ENCODE measurements at regions not wholly inside any gene's neighbourhood (a gene's known extent, or its start where the extent isn't known, plus 50 kb on each side); places are given as distances from the start of the nearest gene placed in this dataset.
A peak's percentile ranks its signal among the peaks of the same experiment; 100 is the strongest.

- Histone ChIP-seq H3K79me1 (replicated peaks; ENCODE audit: low read length, poor library complexity, severe bottlenecking) (no peaks in the 10 kb centered on the region), H3K4me1 (ENCODE audit: control insufficient read depth, insufficient read depth, low read depth, low read length) (no peaks in the 10 kb centered on the region), H3K4me2 (ENCODE audit: low read length, poor library complexity, severe bottlenecking) (no peak overlapping the region), H3K4ac (ENCODE audit: low read depth in 1 of 2, low read length in 2 of 2) (no peak overlapping the region), H3K9ac (ENCODE audit: low read length) (no peak overlapping the region), H3K27me3 (ENCODE audit: control insufficient read depth in 1 of 2, insufficient read depth in 1 of 2, low read length in 2 of 2) (peaks cover 0 to 8% of the 10 kb centered on the region in 2 experiments), H4K8ac (ENCODE audit: low read length) (no peak overlapping the region), H2BK120ac (ENCODE audit: low read depth, low read length) (no peak overlapping the region), H2BK12ac (ENCODE audit: low read length in 2 of 2) (no peak overlapping the region), H3K4me3 (ENCODE audit: insufficient read depth in 1 of 2, low read depth in 1 of 2, low read length in 2 of 2) (no peak overlapping the region), H2BK15ac (ENCODE audit: low read depth, poor library complexity, severe bottlenecking) (no peak overlapping the region), H2AFZ (ENCODE audit: low read depth, low read length) (no peak overlapping the region), H3K14ac (ENCODE audit: low read length in 2 of 2) (no peak overlapping the region), H3K27ac (ENCODE audit: low read length, poor library complexity, severe bottlenecking) (no peak overlapping the region), H3K9me3 (ENCODE audit: control insufficient read depth, low read length) (no peaks in the 10 kb centered on the region), H3K18ac (ENCODE audit: low read depth in 1 of 2, low read length in 2 of 2) (no peak overlapping the region), H2BK5ac (ENCODE audit: low read depth, low read length, poor library complexity, severe bottlenecking) (no peak overlapping the region), H4K91ac (ENCODE audit: low read length) (no peak overlapping the region), H3K36me3 (ENCODE audit: control insufficient read depth in 1 of 2, insufficient read depth in 2 of 2, low read depth in 1 of 2, low read length in 2 of 2) (no peaks in the 10 kb centered on the region), H2AK5ac (ENCODE audit: low read length, severe bottlenecking) (no peak overlapping the region), H3K23ac (ENCODE audit: low read length in 2 of 2) (no peak overlapping the region)
- DNase-seq, result peak; percentile 23
- WGBS, result 8% methylated on average over 2 of the region's 2 CpGs
These were observed 69.1 kb upstream of the EOLA2 start for GRCh38 chrX:150007356-150007755.

GRCh38 chrX:150012647-150013381, 74.5 kb upstream of the EOLA2 start:
- H3K14ac ChIP-seq (ENCODE audit: low read length in 2 of 2), result no peak overlapping the region
- no peak for DNase-seq
- no peak overlapping the region for H3K4me3 ChIP-seq (ENCODE audit: insufficient read depth in 1 of 2, low read depth in 1 of 2, low read length in 2 of 2)
- no peak overlapping the region for H2BK12ac ChIP-seq (ENCODE audit: low read length in 2 of 2)
- H2BK15ac ChIP-seq (ENCODE audit: low read depth, poor library complexity, severe bottlenecking), result no peak overlapping the region
- no peak overlapping the region for H3K27ac ChIP-seq (ENCODE audit: low read length, poor library complexity, severe bottlenecking)
- no peaks in the 10 kb centered on the region for H3K4me1 ChIP-seq (ENCODE audit: control insufficient read depth, insufficient read depth, low read depth, low read length)
- H2AK5ac ChIP-seq (ENCODE audit: low read length, severe bottlenecking), result no peak overlapping the region
- H4K8ac ChIP-seq (ENCODE audit: low read length), result no peak overlapping the region
- no peak overlapping the region for H3K4ac ChIP-seq (ENCODE audit: low read depth in 1 of 2, low read length in 2 of 2)
- H3K27me3 ChIP-seq (ENCODE audit: control insufficient read depth in 1 of 2, insufficient read depth in 1 of 2, low read length in 2 of 2), result peaks cover 0 to 8% of the 10 kb centered on the region in 2 experiments
- H3K9ac ChIP-seq (ENCODE audit: low read length), result no peak overlapping the region
- peak overlapping the region; percentile 51 for H2AFZ ChIP-seq (ENCODE audit: low read depth, low read length)
- H3K36me3 ChIP-seq (ENCODE audit: control insufficient read depth in 1 of 2, insufficient read depth in 2 of 2, low read depth in 1 of 2, low read length in 2 of 2), result no peaks in the 10 kb centered on the region
- H3K9me3 ChIP-seq (ENCODE audit: control insufficient read depth, low read length), result no peaks in the 10 kb centered on the region
- no peak overlapping the region for H2BK5ac ChIP-seq (ENCODE audit: low read depth, low read length, poor library complexity, severe bottlenecking)
- no peak overlapping the region for H3K4me2 ChIP-seq (ENCODE audit: low read length, poor library complexity, severe bottlenecking)
- H3K23ac ChIP-seq (ENCODE audit: low read length in 2 of 2), result no peak overlapping the region
- H3K18ac ChIP-seq (ENCODE audit: low read depth in 1 of 2, low read length in 2 of 2), result no peak overlapping the region
- H3K79me1 ChIP-seq (replicated peaks; ENCODE audit: low read length, poor library complexity, severe bottlenecking), result no peaks in the 10 kb centered on the region
- H4K91ac ChIP-seq (ENCODE audit: low read length), result no peak overlapping the region
- no peak overlapping the region for H2BK120ac ChIP-seq (ENCODE audit: low read depth, low read length)
- 83% methylated on average over 1 of the region's 3 CpGs for WGBS

- Histone ChIP-seq H4K91ac (ENCODE audit: low read length) (no peak overlapping the region), H3K23ac (ENCODE audit: low read length in 2 of 2) (no peak overlapping the region), H2BK12ac (ENCODE audit: low read length in 2 of 2) (no peak overlapping the region), H3K9me3 (ENCODE audit: control insufficient read depth, low read length) (no peaks in the 10 kb centered on the region), H3K4me1 (ENCODE audit: control insufficient read depth, insufficient read depth, low read depth, low read length) (no peaks in the 10 kb centered on the region), H2AFZ (ENCODE audit: low read depth, low read length) (no peak overlapping the region), H3K9ac (ENCODE audit: low read length) (no peak overlapping the region), H3K27me3 (ENCODE audit: control insufficient read depth in 1 of 2, insufficient read depth in 1 of 2, low read length in 2 of 2) (peaks cover 0 to 8% of the 10 kb centered on the region in 2 experiments), H3K4ac (ENCODE audit: low read depth in 1 of 2, low read length in 2 of 2) (no peak overlapping the region), H3K4me3 (ENCODE audit: insufficient read depth in 1 of 2, low read depth in 1 of 2, low read length in 2 of 2) (no peak overlapping the region), H3K36me3 (ENCODE audit: control insufficient read depth in 1 of 2, insufficient read depth in 2 of 2, low read depth in 1 of 2, low read length in 2 of 2) (no peaks in the 10 kb centered on the region), H4K8ac (ENCODE audit: low read length) (no peak overlapping the region), H3K14ac (ENCODE audit: low read length in 2 of 2) (no peak overlapping the region), H3K4me2 (ENCODE audit: low read length, poor library complexity, severe bottlenecking) (no peak overlapping the region), H3K79me1 (replicated peaks; ENCODE audit: low read length, poor library complexity, severe bottlenecking) (no peaks in the 10 kb centered on the region), H3K18ac (ENCODE audit: low read depth in 1 of 2, low read length in 2 of 2) (no peak overlapping the region), H3K27ac (ENCODE audit: low read length, poor library complexity, severe bottlenecking) (no peak overlapping the region), H2AK5ac (ENCODE audit: low read length, severe bottlenecking) (no peak overlapping the region), H2BK15ac (ENCODE audit: low read depth, poor library complexity, severe bottlenecking) (no peak overlapping the region), H2BK5ac (ENCODE audit: low read depth, low read length, poor library complexity, severe bottlenecking) (no peak overlapping the region), H2BK120ac (ENCODE audit: low read depth, low read length) (no peak overlapping the region)
- DNase-seq, result no peak
- no CpG with 5 or more reads among the region's 1 CpG for WGBS
These were observed 76.2 kb upstream of the EOLA2 start for GRCh38 chrX:150014525-150014924.

GRCh38 chrX:150017868-150018267, 79.6 kb upstream of the EOLA2 start:
- Histone ChIP-seq H3K4me3 (ENCODE audit: insufficient read depth in 1 of 2, low read depth in 1 of 2, low read length in 2 of 2) (no peak overlapping the region), H2AFZ (ENCODE audit: low read depth, low read length) (no peak overlapping the region), H3K23ac (ENCODE audit: low read length in 2 of 2) (no peak overlapping the region), H3K79me1 (replicated peaks; ENCODE audit: low read length, poor library complexity, severe bottlenecking) (no peaks in the 10 kb centered on the region), H3K18ac (ENCODE audit: low read depth in 1 of 2, low read length in 2 of 2) (no peak overlapping the region), H4K91ac (ENCODE audit: low read length) (no peak overlapping the region), H3K9me3 (ENCODE audit: control insufficient read depth, low read length) (peaks cover 2% of the 10 kb centered on the region), H2BK12ac (ENCODE audit: low read length in 2 of 2) (no peak overlapping the region), H3K14ac (ENCODE audit: low read length in 2 of 2) (no peak overlapping the region), H3K4me1 (ENCODE audit: control insufficient read depth, insufficient read depth, low read depth, low read length) (no peaks in the 10 kb centered on the region), H2BK120ac (ENCODE audit: low read depth, low read length) (no peak overlapping the region), H3K4me2 (ENCODE audit: low read length, poor library complexity, severe bottlenecking) (no peak overlapping the region), H3K9ac (ENCODE audit: low read length) (no peak overlapping the region), H2AK5ac (ENCODE audit: low read length, severe bottlenecking) (no peak overlapping the region), H3K27me3 (ENCODE audit: control insufficient read depth in 1 of 2, insufficient read depth in 1 of 2, low read length in 2 of 2) (no peaks in the 10 kb centered on the region), H3K36me3 (ENCODE audit: control insufficient read depth in 1 of 2, insufficient read depth in 2 of 2, low read depth in 1 of 2, low read length in 2 of 2) (peaks cover 0 to 2% of the 10 kb centered on the region in 2 experiments), H2BK15ac (ENCODE audit: low read depth, poor library complexity, severe bottlenecking) (no peak overlapping the region), H3K4ac (ENCODE audit: low read depth in 1 of 2, low read length in 2 of 2) (no peak overlapping the region), H3K27ac (ENCODE audit: low read length, poor library complexity, severe bottlenecking) (no peak overlapping the region), H2BK5ac (ENCODE audit: low read depth, low read length, poor library complexity, severe bottlenecking) (no peak overlapping the region), H4K8ac (ENCODE audit: low read length) (no peak overlapping the region)
- no CpG with 5 or more reads among the region's 1 CpG for WGBS
- no peak for DNase-seq
